Mesothelial cell of epicardium (in vitro differentiated cells): ENCODE measurements at regions not wholly inside any gene's neighbourhood (a gene's known extent, or its start where the extent isn't known, plus 50 kb on each side); places are given as distances from the start of the nearest gene placed in this dataset.

Source experiments
- DNase-seq, 2 experiments: peaks; one replicate each; pipeline ENCODE4 v3.0.0; 2021; ENCODE audit warnings: low spot score in 2 of 2; ENCODE audit not compliant: unreplicated experiment in 2 of 2
- H3K27ac Mint-ChIP-seq: 2 replicates; pipeline ENCODE4 v1.8.0; 2021; ENCODE audit warnings: mixed read lengths
- H3K27me3 Mint-ChIP-seq: 2 replicates; pipeline ENCODE4 v1.8.0; 2021; ENCODE audit warnings: low read depth, mixed read lengths
- H3K36me3 Mint-ChIP-seq: 2 replicates; pipeline ENCODE4 v1.8.0; 2021; ENCODE audit warnings: mixed read lengths
- H3K4me1 Mint-ChIP-seq: 2 replicates; pipeline ENCODE4 v1.8.0; 2021; ENCODE audit warnings: mixed read lengths
- H3K4me3 Mint-ChIP-seq: 2 replicates; pipeline ENCODE4 v1.8.0; 2021; ENCODE audit warnings: mild to moderate bottlenecking, moderate library complexity, mixed read lengths
- H3K9me3 Mint-ChIP-seq: 2 replicates; pipeline ENCODE4 v1.8.0; 2021; ENCODE audit warnings: mixed read lengths
- CTCF ChIP-seq: fragments of 200-600 bp; sonication (generic); IDR thresholded peaks from one replicate; pipeline ENCODE4 v1.5.0; 2021; ENCODE audit warnings: antibody characterized with exemption; ENCODE audit not compliant: unreplicated experiment

GRCh38 chr9:90999425-91000397, 198.1 kb downstream of the SYK start:
- Mint-ChIP-seq H3K27ac (no peak overlapping the region), H3K36me3 (no peaks in the 10 kb centered on the region), H3K4me1 (peaks cover 9% of the 10 kb centered on the region), H3K27me3 (no peaks in the 10 kb centered on the region), H3K4me3 (no peak overlapping the region), H3K9me3 (peaks cover 9% of the 10 kb centered on the region)
- TF ChIP-seq CTCF = no peak
- DNase-seq = no peak

- Mint-ChIP-seq H3K9me3 (peaks cover 9% of the 10 kb centered on the region), H3K36me3 (no peaks in the 10 kb centered on the region), H3K4me1 (peaks cover 9% of the 10 kb centered on the region), H3K27me3 (no peaks in the 10 kb centered on the region), H3K4me3 (no peak overlapping the region), H3K27ac (peak overlapping the region; percentile 79)
- TF ChIP-seq CTCF = no peak
- peak in 1 of 2 experiments; percentile 60 for DNase-seq
These were observed 199.6 kb downstream of the SYK start for GRCh38 chr9:91001146-91001611.

- peaks cover 22% of the 10 kb centered on the region for H3K9me3 Mint-ChIP-seq
- H3K36me3 Mint-ChIP-seq = no peaks in the 10 kb centered on the region
- TF ChIP-seq CTCF = no peak
- DNase-seq = no peak
- no peak overlapping the region for H3K4me3 Mint-ChIP-seq
- peaks cover 7% of the 10 kb centered on the region for H3K4me1 Mint-ChIP-seq
- no peak overlapping the region for H3K27ac Mint-ChIP-seq
- no peaks in the 10 kb centered on the region for H3K27me3 Mint-ChIP-seq
These were observed 202.9 kb downstream of the SYK start for GRCh38 chr9:91004484-91004883.

GRCh38 chr9:91004992-91005391, 203.4 kb downstream of the SYK start:
- no peaks in the 10 kb centered on the region for H3K36me3 Mint-ChIP-seq
- H3K27ac Mint-ChIP-seq = no peak overlapping the region
- no peak overlapping the region for H3K4me3 Mint-ChIP-seq
- H3K27me3 Mint-ChIP-seq = no peaks in the 10 kb centered on the region
- peaks cover 5% of the 10 kb centered on the region for H3K4me1 Mint-ChIP-seq
- no peak for TF ChIP-seq CTCF
- H3K9me3 Mint-ChIP-seq = peaks cover 22% of the 10 kb centered on the region
- DNase-seq = no peak

- no peaks in the 10 kb centered on the region for H3K4me1 Mint-ChIP-seq
These were observed 204.4 kb downstream of the SYK start for GRCh38 chr9:91006046-91006445.

More at GRCh38 chr9:91006046-91006445, 204.4 kb downstream of the SYK start:
- Mint-ChIP-seq H3K27me3 (no peaks in the 10 kb centered on the region), H3K27ac (no peak overlapping the region), H3K36me3 (no peaks in the 10 kb centered on the region), H3K9me3 (peaks cover 22% of the 10 kb centered on the region), H3K4me3 (no peak overlapping the region)
- DNase-seq = no peak
- no peak for TF ChIP-seq CTCF
